IPS-NIHi11 (cell line): ENCODE measurements at regions not wholly inside any gene's neighbourhood (a gene's known extent, or its start where the extent isn't known, plus 50 kb on each side); places are given as distances from the start of the nearest gene placed in this dataset.

Experiments
- DNase-seq: peaks from one replicate; pipeline ENCODE4 v3.0.0; 2012; ENCODE audit warnings: mixed read lengths, low spot score

DNA sequence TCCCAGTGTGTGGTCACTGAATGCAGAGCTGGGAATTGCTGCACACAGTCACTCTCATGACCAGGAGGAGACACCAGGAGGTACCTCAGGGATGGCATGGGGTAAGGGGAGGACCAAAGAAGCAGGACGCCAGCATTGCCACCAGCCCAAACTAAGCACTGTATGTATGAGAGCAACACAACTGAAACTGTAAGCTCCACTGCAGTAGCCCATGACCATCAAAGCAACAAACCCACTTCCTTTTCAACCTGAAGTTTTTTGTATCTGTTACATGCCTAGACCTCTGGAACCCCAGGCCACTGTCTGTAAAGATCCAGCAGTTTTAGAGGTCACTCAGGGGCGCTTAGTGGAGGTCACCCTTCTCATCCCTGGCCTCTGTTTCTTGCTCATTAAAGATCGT lies 164.3 kb downstream of the SETD4 start:
- DNase-seq, result no peak

DNA sequence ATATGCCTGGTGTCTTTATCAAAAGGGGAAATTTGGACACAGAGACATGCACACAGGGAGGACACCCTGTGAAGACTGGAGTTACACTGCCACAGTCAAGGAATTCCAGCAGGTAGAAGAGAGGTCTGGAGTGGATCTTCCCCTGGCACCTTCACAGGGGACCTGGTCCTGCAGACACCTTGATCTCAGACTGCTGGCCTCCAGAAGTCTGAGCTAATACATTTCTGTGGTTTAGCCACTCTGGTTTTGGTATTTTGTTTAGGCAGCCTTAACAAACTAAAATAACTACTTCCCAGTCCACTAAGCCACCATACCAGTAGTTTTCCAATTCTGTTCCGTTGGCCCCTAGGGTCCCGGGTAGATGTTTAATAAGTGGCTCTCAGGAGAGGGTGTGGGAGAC lies 164.7 kb downstream of the SETD4 start:
- DNase-seq, result no peak

DNA sequence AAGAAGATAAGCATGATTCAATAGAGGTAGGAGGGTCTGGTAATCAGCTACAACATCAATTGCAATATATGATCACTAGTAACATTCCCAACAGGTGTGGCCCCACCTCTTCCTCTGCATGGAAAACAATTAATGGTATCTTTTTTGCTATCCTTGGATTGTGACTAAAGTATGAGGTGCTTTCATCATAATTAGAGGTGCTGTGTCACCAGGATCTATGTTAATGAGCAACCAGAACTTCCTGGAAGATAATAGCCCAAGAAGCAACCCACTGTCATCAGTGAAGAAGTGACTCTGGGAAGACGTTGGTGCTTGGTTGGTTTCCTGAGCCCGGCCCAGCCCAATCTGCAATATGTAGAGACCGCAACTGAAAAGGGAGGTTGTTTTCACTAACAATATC lies 167.2 kb downstream of the SETD4 start:
- DNase-seq, result no peak

DNA sequence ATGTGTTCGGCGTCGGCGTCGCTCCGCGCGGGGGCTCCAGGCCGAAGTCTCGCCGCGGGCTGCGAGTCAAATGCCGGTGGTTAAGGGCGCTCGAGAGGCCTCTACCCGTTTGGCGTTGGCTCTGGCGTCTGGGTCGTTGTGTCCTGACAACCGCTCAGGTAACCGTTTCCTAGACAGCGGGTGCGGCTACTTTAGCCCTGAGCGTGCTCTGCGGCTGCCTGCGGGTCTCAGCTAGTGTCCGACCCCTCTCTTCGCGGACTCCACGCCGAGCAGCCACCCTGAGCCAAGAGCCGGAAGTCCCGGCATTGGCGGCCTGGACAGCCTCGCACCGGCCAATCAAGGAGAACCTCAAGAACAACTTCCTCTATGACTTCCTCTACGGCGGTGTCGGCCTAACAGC lies 173.4 kb downstream of the SETD4 start:
- DNase-seq, result no peak

DNA sequence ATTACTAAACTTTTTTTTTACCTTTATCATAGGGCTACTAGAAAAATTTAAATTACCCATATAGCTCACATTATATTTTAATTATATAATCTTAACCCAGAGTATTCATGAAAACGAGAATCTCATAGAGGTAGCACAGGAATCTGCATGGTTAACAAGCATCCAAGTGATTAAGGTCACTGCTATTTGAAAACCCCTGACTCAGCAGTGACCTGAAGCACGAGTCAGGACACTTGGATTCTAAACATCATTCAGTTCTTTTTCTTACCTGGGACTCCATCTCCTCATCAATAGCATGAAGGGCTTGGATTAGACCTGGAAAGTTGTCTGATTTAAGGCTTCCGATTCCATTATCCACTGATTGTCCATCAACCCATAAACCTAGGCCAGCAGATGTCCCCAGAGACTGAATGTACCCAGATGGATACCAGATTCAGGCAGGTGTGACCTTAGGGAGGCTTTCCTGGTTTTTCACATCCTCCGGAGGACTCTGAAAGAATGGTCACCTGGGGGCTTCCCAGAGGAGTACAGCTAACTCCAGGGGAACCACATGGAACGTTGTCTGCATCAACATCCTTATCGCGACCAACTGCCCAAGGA lies 174.3 kb downstream of the SETD4 start:
- no peak for DNase-seq

DNA sequence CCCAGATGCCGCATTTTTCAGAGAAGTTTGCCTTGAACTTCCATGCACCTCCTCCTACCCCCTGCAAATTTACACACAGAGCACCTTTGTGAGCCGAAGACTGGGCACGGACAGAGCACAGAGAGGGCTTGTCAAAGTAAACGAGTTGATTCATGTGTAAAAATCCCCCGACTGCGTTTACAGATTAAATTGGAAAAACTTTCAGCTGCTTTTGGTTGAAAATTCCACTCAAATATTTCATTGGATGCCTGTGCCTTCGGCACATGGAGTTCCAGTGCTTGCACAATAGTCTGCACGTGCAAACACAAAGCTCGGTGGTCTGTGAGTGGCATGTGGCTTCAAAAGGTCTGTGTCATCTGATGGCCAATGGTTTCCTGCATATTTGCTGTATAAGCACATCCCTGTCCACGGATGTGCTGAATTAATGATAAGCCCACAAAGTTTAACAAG lies 177.5 kb downstream of the SETD4 start:
- no peak for DNase-seq

DNA sequence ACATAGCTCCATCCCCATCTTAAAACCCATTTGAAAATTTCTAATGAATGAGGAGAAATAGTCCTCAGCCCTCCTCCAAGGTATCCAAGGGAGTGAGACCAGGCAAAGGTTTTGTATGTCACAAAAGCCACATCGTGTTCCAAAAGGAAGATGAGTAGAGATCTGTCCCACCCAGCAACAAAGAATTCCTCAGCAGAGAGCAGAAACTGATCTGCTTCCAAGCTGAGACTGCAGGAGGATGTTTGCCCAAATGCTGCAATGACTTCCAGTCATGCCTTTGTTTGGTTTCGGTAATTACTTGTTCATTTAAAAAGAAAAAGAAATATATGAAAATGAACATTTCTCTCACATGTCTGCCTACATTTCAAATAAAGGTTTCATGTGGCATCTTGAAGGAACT lies 186.9 kb downstream of the SETD4 start:
- DNase-seq, result no peak

DNA sequence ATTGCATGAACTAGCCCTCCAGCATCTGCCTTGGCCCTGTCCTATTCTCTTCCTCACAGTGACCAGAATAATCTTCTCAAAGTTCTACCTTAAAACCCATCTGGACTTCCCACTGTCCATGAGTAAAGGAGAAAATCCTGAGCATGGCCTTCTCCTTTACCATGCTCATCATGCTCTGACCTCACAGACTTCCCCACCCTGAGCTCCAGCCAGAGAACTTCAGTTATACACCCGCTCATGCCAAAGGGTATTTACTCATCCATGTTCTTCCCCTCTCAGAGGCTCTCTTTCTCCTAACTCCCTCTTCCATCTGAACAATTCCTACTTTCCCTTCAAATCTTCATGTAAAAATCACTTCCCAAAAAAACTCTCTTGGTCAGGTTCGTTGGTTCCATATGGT lies 188.4 kb downstream of the SETD4 start:
- DNase-seq, result no peak

DNA sequence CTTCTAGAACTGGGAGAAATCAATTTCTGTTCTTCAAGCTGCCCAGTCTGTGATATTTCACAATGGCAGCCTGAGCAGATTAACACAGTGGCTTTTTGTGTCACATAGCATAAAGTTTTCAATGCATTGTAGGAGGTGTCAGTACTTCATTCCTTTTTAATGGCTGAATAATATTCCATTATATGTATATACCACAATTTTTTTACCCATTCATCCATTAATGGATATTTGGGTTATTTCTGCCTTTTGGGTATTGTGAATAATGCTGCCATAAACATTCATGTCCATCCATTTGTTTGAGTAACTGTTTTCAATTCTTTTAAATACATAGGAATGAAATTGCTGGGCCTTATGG lies 191.5 kb downstream of the SETD4 start:
- DNase-seq, result no peak

DNA sequence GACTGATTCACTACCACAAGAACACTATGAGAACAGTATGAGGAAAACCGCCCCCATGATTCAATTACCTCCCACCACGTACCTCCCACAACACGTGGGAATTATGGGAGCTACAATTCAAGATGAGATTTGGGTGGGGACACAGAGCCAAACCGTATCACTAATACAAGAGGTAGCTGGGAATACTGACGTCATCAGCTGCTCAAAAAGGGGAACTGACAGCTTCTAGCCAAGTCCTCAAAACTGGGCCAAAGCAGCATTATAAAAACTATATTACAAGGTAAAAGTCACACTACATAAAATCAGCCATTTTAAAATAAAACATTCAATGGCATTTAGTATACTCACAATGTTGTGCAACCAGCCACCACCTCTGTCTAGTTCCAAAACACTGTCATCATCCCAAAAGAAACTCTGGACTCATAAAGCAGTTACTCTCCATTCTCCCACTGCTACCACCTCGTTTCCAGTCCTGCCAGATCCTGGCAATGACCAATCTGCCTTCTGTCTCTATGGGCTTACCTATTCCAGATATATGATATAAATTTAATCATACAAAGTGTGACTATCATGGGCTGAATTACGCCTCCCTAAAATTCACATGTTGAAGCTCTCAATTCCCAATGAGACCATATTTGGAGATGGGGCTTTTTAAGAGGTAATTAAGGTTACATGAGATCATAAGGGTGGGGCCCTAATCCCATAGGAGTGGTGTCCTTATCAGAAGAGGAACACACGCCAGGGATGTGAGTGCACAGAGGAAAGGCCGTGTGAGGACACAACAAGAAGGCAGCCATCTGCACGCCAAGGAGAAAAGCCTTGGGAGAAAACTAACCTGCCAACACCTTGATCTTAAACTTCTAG lies 192.1 kb downstream of the SETD4 start:
- DNase-seq, result no peak

DNA sequence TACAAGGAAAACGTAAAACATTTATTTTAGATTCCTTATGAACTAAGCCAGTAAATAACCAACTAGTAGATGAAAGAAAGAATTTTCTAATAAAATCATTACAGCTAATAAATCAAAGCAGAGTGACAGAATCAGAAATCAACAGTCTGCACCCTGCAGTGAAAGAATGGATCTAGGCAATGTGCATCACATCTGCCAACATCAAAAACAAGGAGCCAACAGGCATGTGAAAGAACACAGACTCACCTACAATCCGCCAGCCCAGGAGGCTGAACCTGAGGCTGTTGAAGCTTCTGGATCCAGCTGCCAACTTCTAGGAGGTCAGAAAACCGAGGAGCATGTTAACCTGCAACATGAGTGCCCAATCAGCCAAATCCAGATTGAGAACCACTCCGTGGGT lies 196.3 kb downstream of the SETD4 start:
- DNase-seq, result no peak

DNA sequence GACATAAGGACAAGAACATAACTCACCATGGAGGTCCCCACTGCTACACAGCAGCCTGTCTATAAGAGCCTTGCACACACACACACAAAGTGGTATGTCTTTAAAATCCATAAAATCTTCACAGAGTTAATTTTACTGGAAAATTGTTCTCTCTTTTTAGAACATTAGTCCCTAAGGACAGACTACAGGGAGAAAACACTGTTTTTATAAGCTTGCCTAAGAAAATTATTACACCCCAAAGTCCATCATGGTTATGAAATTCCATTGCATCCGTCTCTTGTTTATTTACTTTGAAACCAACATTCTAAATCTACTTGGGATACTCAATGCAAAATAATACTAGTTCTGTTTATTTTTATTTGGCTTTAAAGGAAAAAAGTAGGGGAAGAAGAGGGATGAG lies 197.4 kb downstream of the SETD4 start:
- no peak for DNase-seq

DNA sequence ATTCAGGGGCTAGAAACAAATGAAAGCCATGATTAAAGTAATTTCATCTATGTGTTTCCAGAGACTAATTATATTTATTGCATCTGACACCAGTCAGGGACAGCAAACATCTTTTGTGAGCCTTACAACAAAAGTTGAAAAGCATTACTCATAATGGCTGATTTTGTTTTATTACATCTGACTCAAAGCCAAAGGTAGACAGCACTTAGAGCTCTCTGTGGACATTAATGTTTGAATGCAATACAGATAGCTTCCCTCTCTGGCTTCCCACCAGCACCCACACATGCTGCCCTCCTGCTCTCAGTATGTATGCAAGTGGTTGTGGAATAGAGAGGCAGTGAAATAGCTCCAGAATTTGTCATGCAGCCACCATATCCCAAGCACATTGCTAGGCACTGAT lies 198.7 kb downstream of the SETD4 start:
- DNase-seq, result no peak

DNA sequence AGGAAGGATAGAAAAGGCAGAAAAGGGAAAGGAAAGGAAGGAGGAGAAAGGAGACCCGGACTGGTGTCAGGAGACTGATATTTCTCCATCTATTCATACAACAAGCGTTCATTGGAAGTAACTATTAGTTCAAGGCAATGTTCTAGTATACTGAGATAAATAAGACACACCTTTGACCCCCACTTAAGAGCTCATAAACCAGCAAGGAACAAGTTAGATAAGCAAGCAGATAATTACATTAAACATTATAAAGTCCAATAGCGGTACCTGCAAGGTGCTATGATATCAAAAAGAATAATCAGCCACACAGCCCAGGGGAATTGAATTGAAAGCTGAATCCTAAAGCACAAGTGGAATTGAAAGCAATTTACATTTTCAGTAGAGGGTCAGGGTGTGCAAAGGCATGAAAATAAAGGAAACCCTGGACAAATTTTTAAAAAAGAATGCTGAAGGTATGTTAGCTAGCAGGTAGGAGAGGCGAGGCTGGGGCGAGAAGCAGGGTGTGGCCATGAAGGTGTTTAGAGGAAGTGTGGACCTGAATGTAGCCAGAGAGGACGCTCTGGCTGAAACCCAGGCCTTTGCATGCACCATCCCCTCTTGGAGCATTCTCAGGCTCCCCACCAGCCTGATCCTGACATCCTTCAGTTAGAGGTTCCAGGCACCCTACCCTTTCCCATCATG lies 200.0 kb downstream of the SETD4 start:
- DNase-seq, result no peak

DNA sequence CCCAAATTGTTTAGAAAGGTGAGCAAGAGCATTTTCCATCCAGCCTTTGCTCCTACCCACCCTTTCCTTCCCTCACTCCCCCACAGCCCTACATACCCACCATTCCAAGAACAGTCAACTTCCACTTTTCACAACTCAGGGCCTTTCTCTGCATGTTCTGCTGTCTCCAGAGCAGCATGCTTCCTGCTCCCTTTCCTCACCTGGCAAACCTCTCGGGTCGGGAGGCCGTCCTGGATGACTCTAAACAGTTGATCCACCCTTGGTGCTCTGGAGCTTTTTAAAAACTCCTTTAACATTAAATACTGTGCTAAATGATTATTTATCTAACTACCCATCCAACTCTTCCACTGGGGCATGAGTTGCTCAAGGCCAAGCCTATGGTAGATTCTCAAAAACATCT lies 200.6 kb downstream of the SETD4 start:
- DNase-seq, result no peak

DNA sequence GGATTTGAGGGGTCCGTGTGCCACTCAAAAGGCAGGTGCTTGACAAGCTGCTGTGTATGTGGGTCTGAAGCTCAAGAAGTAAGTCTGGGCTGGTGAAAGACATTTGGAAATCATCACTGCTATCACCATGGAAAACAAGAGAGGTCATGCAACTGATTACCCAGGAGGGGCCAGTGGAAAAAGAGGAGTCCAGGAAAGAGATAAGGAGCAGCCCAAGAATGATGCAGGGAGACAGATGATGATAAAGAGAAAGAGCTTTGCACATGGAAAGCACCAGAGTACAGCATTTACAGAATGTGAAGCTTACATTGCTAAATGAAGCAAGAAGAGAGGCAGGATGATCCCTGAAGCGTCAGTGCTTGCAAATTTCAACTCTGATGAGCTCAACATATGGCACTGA lies 203.2 kb downstream of the SETD4 start:
- no peak for DNase-seq

DNA sequence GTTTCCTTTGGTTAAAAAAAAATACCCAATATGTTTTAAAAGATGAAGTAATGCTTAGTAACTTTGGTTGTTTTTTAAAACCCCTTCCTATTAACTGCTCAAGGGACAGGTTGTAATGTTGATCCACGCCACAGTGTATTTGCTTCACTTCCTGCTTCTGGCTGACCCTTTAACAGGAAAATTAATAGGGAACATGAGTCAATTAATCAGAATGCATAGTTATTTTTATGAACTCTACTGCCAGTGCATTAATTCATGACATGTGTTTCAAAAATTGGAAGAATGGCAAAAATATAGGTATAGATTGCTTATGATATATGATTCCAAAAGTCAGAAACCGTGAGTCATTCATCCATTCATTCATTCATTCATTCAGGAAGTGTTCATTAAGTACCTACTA lies 204.8 kb downstream of the SETD4 start:
- DNase-seq, result no peak

DNA sequence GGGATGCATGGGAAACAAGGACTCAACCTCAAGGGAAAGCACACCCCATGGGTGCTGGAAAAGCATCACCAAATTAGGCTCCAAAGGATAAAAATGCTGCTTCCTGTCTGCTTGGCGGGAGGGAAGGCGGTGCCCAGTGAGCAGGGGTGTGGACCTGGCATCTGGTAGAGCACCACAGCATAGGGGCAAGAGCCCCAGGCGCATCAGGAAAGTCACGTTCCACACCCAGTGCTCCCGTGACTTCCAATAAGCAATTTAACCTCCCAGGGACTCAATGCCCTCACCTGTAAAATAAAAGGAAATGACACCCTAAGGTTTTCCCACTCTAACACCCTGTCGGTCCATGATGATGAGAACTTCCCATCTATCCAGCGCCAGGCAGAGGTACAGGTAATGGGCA lies 206.0 kb downstream of the SETD4 start:
- DNase-seq, result no peak

DNA sequence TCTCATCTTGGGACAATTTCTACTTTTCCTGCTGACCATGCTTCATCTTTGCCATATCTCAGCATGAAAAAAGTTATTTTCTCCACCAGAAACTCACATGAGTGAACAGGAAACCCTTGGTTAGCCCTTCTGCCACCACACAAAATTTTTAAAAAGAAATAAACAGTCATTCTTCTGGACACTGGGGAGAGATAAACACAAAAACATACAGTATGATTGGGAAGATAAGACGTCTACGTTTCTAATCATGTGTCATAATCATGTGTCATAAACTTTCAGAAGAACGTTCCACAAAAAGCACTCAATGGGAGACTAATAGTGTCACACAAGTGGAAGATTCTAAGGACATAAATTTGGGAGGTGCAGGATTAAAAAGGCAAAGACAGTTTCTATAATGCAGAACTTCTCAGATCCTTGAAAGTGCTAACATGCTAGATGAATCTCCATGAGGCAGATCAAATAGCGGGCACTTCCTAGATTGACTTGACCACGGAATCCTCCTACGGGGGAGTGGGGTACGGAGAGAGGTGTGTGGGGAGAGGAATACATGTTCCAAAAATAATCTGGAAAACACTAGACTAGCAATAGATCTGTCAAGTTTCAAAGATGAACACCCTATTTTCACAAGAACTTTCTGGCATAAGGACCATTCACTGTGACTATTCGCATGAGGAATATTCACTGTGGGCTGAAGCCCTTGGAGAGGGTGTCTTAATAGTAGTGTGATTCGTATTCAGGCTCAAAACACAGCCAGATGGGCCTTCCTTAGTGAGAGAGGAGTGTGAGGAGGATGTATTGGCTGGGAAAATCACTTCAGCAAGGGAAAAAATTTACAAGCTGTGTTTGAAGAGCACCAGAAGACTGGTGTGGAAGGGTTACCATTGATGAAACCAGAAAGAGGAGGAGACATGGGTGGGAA lies 206.7 kb downstream of the SETD4 start:
- no peak for DNase-seq

DNA sequence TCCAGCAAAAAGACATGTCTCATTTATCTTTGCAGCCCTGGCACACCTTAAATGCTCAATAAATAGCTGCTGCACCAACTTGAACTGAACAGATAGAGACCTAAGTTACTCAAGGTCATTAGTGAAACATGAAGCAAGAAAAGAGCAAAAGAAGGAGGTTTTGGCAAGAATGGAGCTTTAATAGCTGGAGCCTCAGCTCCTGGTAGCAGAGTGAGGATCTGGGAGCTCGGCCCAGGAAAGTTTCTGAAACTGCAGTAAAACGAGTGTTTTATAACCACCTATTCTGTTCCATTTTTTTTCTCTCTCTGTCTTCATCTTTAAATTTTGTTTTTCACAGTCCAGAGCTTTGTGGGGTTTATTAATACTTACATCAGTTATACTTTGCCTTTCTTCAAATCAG lies 207.5 kb downstream of the SETD4 start:
- no peak for DNase-seq

DNA sequence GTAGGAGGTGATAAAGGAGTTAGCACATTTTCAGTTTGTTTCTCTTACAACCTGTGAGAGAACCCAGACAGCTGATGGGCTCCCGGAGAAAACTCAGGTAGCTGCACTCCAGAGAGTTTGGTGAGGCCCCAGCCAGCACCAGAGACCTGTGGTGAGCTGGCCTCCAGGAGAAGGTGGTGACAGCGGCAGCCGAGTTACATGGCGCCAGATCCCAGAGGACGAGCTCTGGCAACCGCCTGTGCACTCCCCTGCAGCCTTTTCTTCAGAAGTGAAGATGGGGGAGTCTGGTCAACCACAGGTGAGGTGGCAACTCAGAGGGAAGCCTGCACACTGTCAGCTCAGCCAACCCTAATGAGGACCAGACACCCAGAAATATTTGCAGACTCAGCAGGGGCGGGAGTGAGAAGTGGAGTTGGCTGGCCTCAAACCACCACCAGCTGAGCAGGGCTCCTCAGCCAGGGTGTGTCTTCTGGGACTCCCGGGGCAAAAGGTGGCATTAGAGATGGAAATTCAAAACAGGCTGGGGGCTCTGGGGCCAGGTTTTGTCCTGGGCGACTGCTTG lies 209.7 kb downstream of the SETD4 start:
- DNase-seq, result no peak

DNA sequence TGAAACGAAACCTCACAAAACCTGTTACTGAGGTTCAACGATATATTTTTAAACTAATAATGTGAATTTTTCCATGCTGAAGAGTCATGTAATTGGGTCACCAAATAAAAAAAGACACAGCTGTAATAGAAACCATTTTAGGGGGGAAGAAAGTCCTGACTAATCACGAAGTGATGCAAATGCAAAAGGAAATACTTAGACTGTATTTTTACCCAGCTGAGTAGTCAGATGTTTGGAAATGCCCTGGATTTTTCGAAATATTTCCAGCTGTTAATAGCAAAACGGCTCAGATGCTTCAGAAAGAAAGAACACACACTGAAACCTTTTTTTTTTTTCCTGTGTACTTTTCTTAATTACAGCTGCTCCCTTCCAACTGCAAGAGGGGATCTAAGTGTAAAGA lies 210.3 kb downstream of the SETD4 start:
- DNase-seq, result no peak
